Fibroblast of lung (primary cell): ENCODE measurements at regions not wholly inside any gene's neighbourhood (a gene's known extent, or its start where the extent isn't known, plus 50 kb on each side); places are given as distances from the start of the nearest gene placed in this dataset.
"Not testable (repeated sequence)": the region's sequence is repeated elsewhere in the genome, so short reads cannot be mapped to it uniquely, and the experiment has no call there.

Experiments
- CTCF ChIP-seq, 2 donors: IDR thresholded peaks in 1 of 2; conservative IDR thresholded peaks in 1 of 2; 1 replicate in 1 of 2; 2 replicates in 1 of 2; pipeline ENCODE4 v1.5.1; 2011 to 2012; ENCODE audit warnings: low read length in 2 of 2, control low read depth in 1 of 2, inconsistent platforms in 1 of 2, low read depth in 1 of 2, mild to moderate bottlenecking in 1 of 2
- EZH2 ChIP-seq: IDR thresholded peaks from 2 replicates; pipeline ENCODE4 v1.5.1; 2012; ENCODE audit warnings: low read length, control low read depth, mild to moderate bottlenecking; ENCODE audit errors: missing control alignments

GRCh38 chr18:38489721-38490120 is 924.1 kb upstream of the CELF4 start:
- not testable (repeated sequence) for TF ChIP-seq CTCF (conservative IDR thresholded peaks at IDR 0.05 in 1 of 2, IDR thresholded peaks at IDR 0.05 in 1 of 2; ENCODE audit: low read depth in 1 of 2, low read length in 2 of 2); EZH2
